Smooth muscle cell (in vitro differentiated cells): ENCODE measurements at regions not wholly inside any gene's neighbourhood (a gene's known extent, or its start where the extent isn't known, plus 50 kb on each side); places are given as distances from the start of the nearest gene placed in this dataset.
"Not testable (repeated sequence)": the region's sequence is repeated elsewhere in the genome, so short reads cannot be mapped to it uniquely, and the experiment has no call there.

Experiments
- DNase-seq: peaks from one replicate; lab custom pipeline; 2025; ENCODE audit not compliant: unreplicated experiment; lab: John Stamatoyannopoulos, UW
- H2AFZ ChIP-seq: fragments of 200-600 bp; sonication (generic); 2 replicates; pipeline ENCODE4 v1.6.0; 2016; ENCODE audit warnings: antibody characterized with exemption, low read depth, mild to moderate bottlenecking
- H3F3A ChIP-seq: fragments of 200-600 bp; sonication (generic); 2 replicates; pipeline ENCODE4 v1.6.0; 2017; ENCODE audit warnings: antibody characterized with exemption, low read depth
- H3K27ac ChIP-seq: fragments of 200-600 bp; sonication (generic); 2 replicates; pipeline ENCODE4 v1.5.1; 2016; ENCODE audit warnings: low read depth, mild to moderate bottlenecking
- H3K27me3 ChIP-seq: fragments of 200-600 bp; sonication (generic); 2 replicates; pipeline ENCODE4 v1.6.1; 2016; ENCODE audit warnings: low read depth, mild to moderate bottlenecking
- H3K36me3 ChIP-seq: fragments of 200-600 bp; sonication (generic); 2 replicates; pipeline ENCODE4 v1.5.1; 2016; ENCODE audit warnings: low read depth
- H3K4me1 ChIP-seq: fragments of 200-600 bp; sonication (generic); 2 replicates; pipeline ENCODE4 v1.5.1; 2016; ENCODE audit warnings: low read depth
- H3K4me2 ChIP-seq: fragments of 200-600 bp; sonication (generic); 2 replicates; pipeline ENCODE4 v1.6.0; 2016; ENCODE audit warnings: mild to moderate bottlenecking
- H3K4me3 ChIP-seq: fragments of 200-600 bp; sonication (generic); 2 replicates; pipeline ENCODE4 v1.5.1; 2016; ENCODE audit warnings: mild to moderate bottlenecking
- H3K79me2 ChIP-seq: fragments of 200-600 bp; sonication (generic); 2 replicates; pipeline ENCODE4 v1.6.0; 2016; ENCODE audit warnings: low read depth, mild to moderate bottlenecking
- H3K9ac ChIP-seq: fragments of 200-600 bp; sonication (generic); 2 replicates; pipeline ENCODE4 v1.6.0; 2016; ENCODE audit warnings: low read depth
- H3K9me3 ChIP-seq: fragments of 200-600 bp; sonication (generic); replicated peaks from 2 replicates; pipeline ENCODE4 v1.5.1; 2016; ENCODE audit warnings: low read depth
- H4K20me1 ChIP-seq: fragments of 200-600 bp; sonication (generic); 2 replicates; pipeline ENCODE4 v1.6.0; 2016; ENCODE audit warnings: low read depth
- CTCF ChIP-seq: fragments of 200-600 bp; sonication (generic); IDR thresholded peaks from 2 replicates; pipeline ENCODE4 v1.5.1; 2017; ENCODE audit warnings: borderline replicate concordance, mild to moderate bottlenecking, antibody characterized with exemption; ENCODE audit not compliant: insufficient read depth, poor library complexity, severe bottlenecking
- WGBS: methylation state at CpG from one replicate; pipeline ENCODE4 v1.1.7; 2016; ENCODE audit warnings: low lambda C conversion rate; 5-methylcytosine and 5-hydroxymethylcytosine counted together

- H3K4me1 ChIP-seq, result no peaks in the 10 kb centered on the region
- no peak for TF ChIP-seq CTCF
Measured at GRCh38 chr2:45102141-45102540, 92.9 kb upstream of the SIX2 start.

GRCh38 chr2:45096996-45097395, 87.7 kb upstream of the SIX2 start:
- TF ChIP-seq CTCF, result no peak

More at GRCh38 chr2:45102141-45102540, 92.9 kb upstream of the SIX2 start:
- Histone ChIP-seq H3K4me3 (no peak overlapping the region), H3K36me3 (no peaks in the 10 kb centered on the region), H3K9me3 (no peaks in the 10 kb centered on the region), H3K9ac (no peak overlapping the region), H3K27ac (no peak overlapping the region), H3F3A (no peaks in the 10 kb centered on the region), H3K79me2 (no peaks in the 10 kb centered on the region), H2AFZ (no peak overlapping the region), H3K27me3 (no peaks in the 10 kb centered on the region), H3K4me2 (no peak overlapping the region), H4K20me1 (no peaks in the 10 kb centered on the region)
- 86% methylated on average over 1 of the region's 1 CpG for WGBS
- no peak for DNase-seq

GRCh38 chr2:45096038-45096437, 86.8 kb upstream of the SIX2 start:
- not testable (repeated sequence) for H3K36me3 ChIP-seq, H4K20me1 ChIP-seq, H3K79me2 ChIP-seq, DNase-seq, H3K9me3 ChIP-seq, H3K9ac ChIP-seq, H3F3A ChIP-seq, H2AFZ ChIP-seq, H3K27ac ChIP-seq, H3K4me1 ChIP-seq, H3K4me2 ChIP-seq, H3K4me3 ChIP-seq
- peaks cover 23% of the 10 kb centered on the region for H3K27me3 ChIP-seq
- WGBS, result 89% methylated on average over 10 of the region's 10 CpGs

More at GRCh38 chr2:45096996-45097395, 87.7 kb upstream of the SIX2 start:
- Histone ChIP-seq H3F3A (no peaks in the 10 kb centered on the region), H3K4me3 (no peak overlapping the region), H3K27ac (no peak overlapping the region), H3K9ac (no peak overlapping the region), H3K36me3 (no peaks in the 10 kb centered on the region), H3K9me3 (no peaks in the 10 kb centered on the region), H3K4me1 (no peaks in the 10 kb centered on the region), H2AFZ (no peak overlapping the region), H3K4me2 (no peak overlapping the region), H4K20me1 (no peaks in the 10 kb centered on the region), H3K27me3 (peaks cover 23% of the 10 kb centered on the region), H3K79me2 (no peaks in the 10 kb centered on the region)
- DNase-seq, result no peak
- WGBS, result 91% methylated on average over 6 of the region's 6 CpGs

- H4K20me1 ChIP-seq, result no peaks in the 10 kb centered on the region
- no peak overlapping the region for H3K9ac ChIP-seq
- 75% methylated on average over 6 of the region's 6 CpGs for WGBS
- H3F3A ChIP-seq, result no peaks in the 10 kb centered on the region
- no peaks in the 10 kb centered on the region for H3K4me1 ChIP-seq
- H3K27me3 ChIP-seq, result peaks cover 23% of the 10 kb centered on the region
- H3K4me3 ChIP-seq, result no peak overlapping the region
- no peaks in the 10 kb centered on the region for H3K36me3 ChIP-seq
- no peaks in the 10 kb centered on the region for H3K9me3 ChIP-seq
- no peak for DNase-seq
- H3K79me2 ChIP-seq, result no peaks in the 10 kb centered on the region
- no peak overlapping the region for H3K4me2 ChIP-seq
- no peak overlapping the region for H2AFZ ChIP-seq
- no peak overlapping the region for H3K27ac ChIP-seq
- no peak for TF ChIP-seq CTCF
Measured at GRCh38 chr2:45093663-45094062, 84.4 kb upstream of the SIX2 start.
